CD14-positive monocyte (primary cell): ENCODE measurements at regions not wholly inside any gene's neighbourhood (a gene's known extent, or its start where the extent isn't known, plus 50 kb on each side); places are given as distances from the start of the nearest gene placed in this dataset.

Experiments
- DNase-seq, 3 donors: peaks; one replicate each; pipeline ENCODE4 v3.0.0-alpha.2; 2011 to 2022
- H2AFZ ChIP-seq: 2 replicates; pipeline ENCODE4 v1.6.0; 2012; ENCODE audit warnings: mild to moderate bottlenecking, low read depth, low read length, inconsistent platforms; ENCODE audit not compliant: insufficient read depth, poor library complexity, severe bottlenecking
- H3K27ac ChIP-seq, 2 donors: 1 replicate in 1 of 2; 2 replicates in 1 of 2; pipeline ENCODE4 v1.5.1; 2012 to 2013; ENCODE audit warnings: low read length in 2 of 2, control low read depth in 1 of 2, inconsistent platforms in 1 of 2, low read depth in 1 of 2, mild to moderate bottlenecking in 1 of 2
- H3K27me3 ChIP-seq, 2 donors: one replicate each; pipeline versions ENCODE4 v1.6.0 to v1.6.1; 2011 to 2013; ENCODE audit warnings: low read length in 2 of 2; ENCODE audit not compliant: control insufficient read depth in 2 of 2, insufficient read depth in 2 of 2
- H3K36me3 ChIP-seq, 2 donors: replicated peaks in 1 of 2; 1 replicate in 1 of 2; 2 replicates in 1 of 2; pipeline versions ENCODE4 v1.5.1 to v1.6.1; 2012 to 2013; ENCODE audit warnings: low read length in 2 of 2, control low read depth in 1 of 2, inconsistent platforms in 1 of 2, mild to moderate bottlenecking in 1 of 2; ENCODE audit not compliant: insufficient read depth in 2 of 2, control insufficient read depth in 1 of 2
- H3K4me1 ChIP-seq, 2 donors: 1 replicate in 1 of 2; 2 replicates in 1 of 2; pipeline versions ENCODE4 v1.5.1 to v1.6.1; 2012 to 2013; ENCODE audit warnings: low read length in 2 of 2, control low read depth in 1 of 2, inconsistent platforms in 1 of 2, mild to moderate bottlenecking in 1 of 2, moderate library complexity in 1 of 2; ENCODE audit not compliant: insufficient read depth in 2 of 2, control insufficient read depth in 1 of 2
- H3K4me2 ChIP-seq: replicated peaks from 2 replicates; pipeline ENCODE3; 2012; ENCODE audit warnings: low read length, moderate library complexity, mild to moderate bottlenecking; ENCODE audit not compliant: poor library complexity, severe bottlenecking; ENCODE audit errors: extremely low read depth
- H3K4me3 ChIP-seq, 3 experiments: fragments of 200-600 bp in 1 of 3; sonication (generic) in 1 of 3; replicated peaks in 1 of 3; 1 replicate in 2 of 3; 2 replicates in 1 of 3; pipeline ENCODE4 v1.5.1; 2011 to 2013; ENCODE audit warnings: low read length in 3 of 3, mild to moderate bottlenecking in 3 of 3, control low read depth in 2 of 3, low read depth in 2 of 3, inconsistent platforms in 1 of 3, moderate library complexity in 1 of 3
- H3K79me2 ChIP-seq: 2 replicates; pipeline ENCODE4 v1.6.0; 2012; ENCODE audit warnings: mild to moderate bottlenecking, control low read depth, inconsistent platforms, low read length, moderate library complexity; ENCODE audit not compliant: insufficient read depth
- H3K9ac ChIP-seq: 2 replicates; pipeline ENCODE4 v1.6.0; 2017; ENCODE audit warnings: low read length, mild to moderate bottlenecking; ENCODE audit not compliant: insufficient read depth, poor library complexity, severe bottlenecking
- H3K9me3 ChIP-seq, 2 donors: replicated peaks in 1 of 2; 1 replicate in 1 of 2; 2 replicates in 1 of 2; pipeline versions ENCODE4 v1.5.1 to v1.6.1; 2012 to 2013; ENCODE audit warnings: low read length in 2 of 2, control low read depth in 1 of 2; ENCODE audit not compliant: control insufficient read depth in 1 of 2, insufficient read depth in 1 of 2
- H4K20me1 ChIP-seq: 2 replicates; pipeline ENCODE4 v1.6.0; 2012; ENCODE audit warnings: mild to moderate bottlenecking, low read length, control low read depth, moderate library complexity; ENCODE audit not compliant: insufficient read depth
- H3K27ac Mint-ChIP-seq, 7 donors: one replicate each; pipeline ENCODE4 v1.8.0; 2020; ENCODE audit warnings: mild to moderate bottlenecking in 7 of 7, mixed read lengths in 7 of 7, moderate library complexity in 6 of 7, inconsistent platforms in 2 of 7
- H3K27me3 Mint-ChIP-seq, 3 donors: one replicate each; pipeline ENCODE4 v1.8.0; 2021 to 2022; ENCODE audit warnings: low read depth in 3 of 3, mild to moderate bottlenecking in 3 of 3, mixed read lengths in 3 of 3, moderate library complexity in 3 of 3, inconsistent platforms in 1 of 3
- H3K36me3 Mint-ChIP-seq, 2 donors: one replicate each; pipeline ENCODE4 v1.8.0; 2020; ENCODE audit warnings: mixed read lengths in 2 of 2, inconsistent platforms in 1 of 2, mild to moderate bottlenecking in 1 of 2
- H3K4me1 Mint-ChIP-seq: one replicate; pipeline ENCODE4 v1.8.0; 2020; ENCODE audit warnings: mild to moderate bottlenecking, mixed read lengths
- H3K4me3 Mint-ChIP-seq, 2 donors: one replicate each; pipeline ENCODE4 v1.8.0; 2020; ENCODE audit warnings: mild to moderate bottlenecking in 2 of 2, mixed read lengths in 2 of 2, moderate library complexity in 1 of 2
- H3K9me3 Mint-ChIP-seq, 7 donors: one replicate each; pipeline ENCODE4 v1.8.0; 2020 to 2022; ENCODE audit warnings: mixed read lengths in 7 of 7, mild to moderate bottlenecking in 6 of 7, moderate library complexity in 6 of 7, inconsistent platforms in 2 of 7
- WGBS: methylation state at CpG from one replicate; pipeline ENCODE4 v1.1.5; 2013; ENCODE audit warnings: missing lambda C conversion rate; ENCODE audit not compliant: insufficient coverage; 5-methylcytosine and 5-hydroxymethylcytosine counted together
- intact Hi-C, 2 donors: fragments of 100-400 bp; cut with micrococcal nuclease; formaldehyde crosslinking; loops; one replicate each; pipeline versions ENCODE4 v1.15.0 to v1.15.1; 2023
- TF ChIP-seq, protein P1 (sequence below): fragments of 200-600 bp; IDR thresholded peaks from one replicate; pipeline ENCODE4 v1.8.0; 2022; ENCODE audit warnings: antibody characterized with exemption, mild to moderate bottlenecking

DNA sequence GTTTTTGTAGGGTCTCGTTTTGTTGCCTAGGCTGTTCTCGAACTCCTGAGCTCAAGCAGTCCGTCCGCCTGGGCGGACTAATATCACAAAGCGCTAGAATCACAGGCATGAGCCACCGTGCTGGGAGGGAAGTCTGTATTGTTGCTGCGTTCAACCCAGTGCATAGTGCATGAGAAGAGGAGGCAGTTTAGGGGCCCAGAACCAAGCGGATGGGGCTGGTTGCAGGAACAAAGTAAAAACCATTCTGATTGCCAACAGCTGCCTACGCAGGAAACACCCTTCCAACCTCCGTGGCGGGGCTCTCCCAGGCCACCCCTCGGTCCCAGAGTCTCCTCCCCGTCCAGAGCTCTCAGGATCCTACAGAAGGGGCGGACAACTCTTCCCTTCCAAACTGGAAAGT, 87.1 kb downstream of the ANXA2R start:
- Mint-ChIP-seq H3K4me1 (peaks cover 40% of the 10 kb centered on the region), H3K36me3 (peaks cover 5 to 12% of the 10 kb centered on the region in 2 donors), H3K9me3 (peaks cover 17 to 32% (median 25%) of the 10 kb centered on the region in 7 donors), H3K27ac (no peak overlapping the region), H3K4me3 (peak overlapping the region; percentile 91 to 95), H3K27me3 (peaks cover 16 to 31% (median 26%) of the 10 kb centered on the region in 3 donors)
- H3K4me2 ChIP-seq = peak overlapping the region; percentile 95
- no peak for DNase-seq
- 80% methylated on average over 15 of the region's 15 CpGs for WGBS
- H3K79me2 ChIP-seq = no peaks in the 10 kb centered on the region
- intact Hi-C loops = loop anchor here (5.0 kb wide), 3 partner anchors 54 to 239 kb away; partner anchors contain the start of gene NIM1K (in 1 of the 2)
- no peaks in the 10 kb centered on the region for H4K20me1 ChIP-seq
- TF ChIP-seq, protein P1, sequence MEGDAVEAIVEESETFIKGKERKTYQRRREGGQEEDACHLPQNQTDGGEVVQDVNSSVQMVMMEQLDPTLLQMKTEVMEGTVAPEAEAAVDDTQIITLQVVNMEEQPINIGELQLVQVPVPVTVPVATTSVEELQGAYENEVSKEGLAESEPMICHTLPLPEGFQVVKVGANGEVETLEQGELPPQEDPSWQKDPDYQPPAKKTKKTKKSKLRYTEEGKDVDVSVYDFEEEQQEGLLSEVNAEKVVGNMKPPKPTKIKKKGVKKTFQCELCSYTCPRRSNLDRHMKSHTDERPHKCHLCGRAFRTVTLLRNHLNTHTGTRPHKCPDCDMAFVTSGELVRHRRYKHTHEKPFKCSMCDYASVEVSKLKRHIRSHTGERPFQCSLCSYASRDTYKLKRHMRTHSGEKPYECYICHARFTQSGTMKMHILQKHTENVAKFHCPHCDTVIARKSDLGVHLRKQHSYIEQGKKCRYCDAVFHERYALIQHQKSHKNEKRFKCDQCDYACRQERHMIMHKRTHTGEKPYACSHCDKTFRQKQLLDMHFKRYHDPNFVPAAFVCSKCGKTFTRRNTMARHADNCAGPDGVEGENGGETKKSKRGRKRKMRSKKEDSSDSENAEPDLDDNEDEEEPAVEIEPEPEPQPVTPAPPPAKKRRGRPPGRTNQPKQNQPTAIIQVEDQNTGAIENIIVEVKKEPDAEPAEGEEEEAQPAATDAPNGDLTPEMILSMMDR = no peak
- peaks cover 15 to 20% of the 10 kb centered on the region in 2 donors for H3K9me3 ChIP-seq
- H3K27me3 ChIP-seq = peaks cover 0 to 29% of the 10 kb centered on the region in 2 donors
- H3K36me3 ChIP-seq = no peaks in the 10 kb centered on the region
- H3K9ac ChIP-seq = no peak overlapping the region
- no peak overlapping the region for H3K27ac ChIP-seq
- H3K4me3 ChIP-seq = peak overlapping the region in 1 of 3 experiments; percentile 79
- no peak overlapping the region for H2AFZ ChIP-seq
- peaks cover 39 to 46% of the 10 kb centered on the region in 2 donors for H3K4me1 ChIP-seq

DNA sequence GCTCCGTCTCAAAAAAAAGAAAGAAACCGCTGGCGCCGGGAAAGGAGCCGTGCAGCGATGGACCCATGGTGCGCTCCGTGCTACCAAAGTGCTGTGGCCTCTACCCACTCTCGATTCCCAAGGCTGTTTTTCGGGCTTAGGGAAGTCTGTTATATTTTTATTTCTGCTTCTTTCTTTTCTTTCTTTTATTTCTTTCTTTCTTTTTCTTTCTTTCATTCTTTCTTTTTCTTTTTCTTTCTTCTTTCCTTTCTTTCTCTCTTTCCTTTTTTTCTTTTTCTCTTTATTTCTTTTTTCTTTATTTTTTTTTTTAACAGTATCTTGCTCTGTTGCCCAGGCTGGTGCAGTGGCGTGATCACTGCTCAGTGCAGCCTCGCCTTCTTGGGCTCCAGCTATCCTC, 87.5 kb downstream of the ANXA2R start:
- Histone ChIP-seq H2AFZ (peak overlapping the region; percentile 71), H3K27ac (no peak overlapping the region), H3K9ac (peak overlapping the region; percentile 90), H4K20me1 (no peaks in the 10 kb centered on the region), H3K79me2 (no peaks in the 10 kb centered on the region), H3K4me2 (peak overlapping the region; percentile 95), H3K9me3 (peaks cover 15 to 20% of the 10 kb centered on the region in 2 donors), H3K36me3 (no peaks in the 10 kb centered on the region), H3K4me1 (peaks cover 39 to 46% of the 10 kb centered on the region in 2 donors), H3K4me3 (peak overlapping the region; percentile 66 to 79 (median 67)), H3K27me3 (peaks cover 0 to 29% of the 10 kb centered on the region in 2 donors)
- Mint-ChIP-seq H3K4me1 (peaks cover 40% of the 10 kb centered on the region), H3K36me3 (peaks cover 5 to 12% of the 10 kb centered on the region in 2 donors), H3K27me3 (peaks cover 16 to 32% (median 26%) of the 10 kb centered on the region in 3 donors), H3K4me3 (peak overlapping the region; percentile 91 to 95), H3K9me3 (peaks cover 17 to 32% (median 25%) of the 10 kb centered on the region in 7 donors), H3K27ac (peak overlapping the region in 4 of 7 donors; percentile 66 to 98 (median 94))
- intact Hi-C loops = loop anchor here (5.0 kb wide), 3 partner anchors 55 to 240 kb away; partner anchors contain the start of gene NIM1K (in 1 of the 2)
- TF ChIP-seq, protein P1 = no peak
- DNase-seq = peak in 2 of 3 donors; percentile 5 to 8
- 16% methylated on average over 6 of the region's 12 CpGs for WGBS
